ENCODE measurements at regions not wholly inside any gene's neighbourhood (a gene's known extent, or its start where the extent isn't known, plus 50 kb on each side); places are given as distances from the start of the nearest gene placed in this dataset.

DNA sequence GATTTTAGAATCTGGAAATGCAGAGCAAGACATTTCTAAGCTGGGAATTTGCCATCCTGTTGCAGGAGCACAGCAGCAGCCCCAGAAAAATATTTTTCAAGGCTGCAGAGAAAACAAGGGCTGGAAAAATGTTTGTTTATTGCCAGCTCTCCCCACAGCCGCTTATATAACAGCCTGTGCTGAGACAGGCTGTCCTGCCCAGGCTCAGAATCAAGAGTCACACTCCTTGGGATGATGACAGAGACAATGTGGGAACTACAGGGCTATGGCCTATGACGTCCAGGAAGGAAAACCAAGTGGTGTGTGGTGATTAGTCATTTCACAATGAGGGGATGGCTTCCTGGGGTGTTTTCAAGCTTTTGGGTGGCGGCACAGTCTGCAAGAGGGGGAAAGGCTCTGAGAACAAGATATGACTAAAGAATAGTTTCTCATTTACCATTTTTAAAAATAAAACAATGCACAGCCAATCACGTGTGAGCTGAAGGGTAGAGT, 136.3 kb upstream of the SERP2 start:
- TF ChIP-seq, protein P1, sequence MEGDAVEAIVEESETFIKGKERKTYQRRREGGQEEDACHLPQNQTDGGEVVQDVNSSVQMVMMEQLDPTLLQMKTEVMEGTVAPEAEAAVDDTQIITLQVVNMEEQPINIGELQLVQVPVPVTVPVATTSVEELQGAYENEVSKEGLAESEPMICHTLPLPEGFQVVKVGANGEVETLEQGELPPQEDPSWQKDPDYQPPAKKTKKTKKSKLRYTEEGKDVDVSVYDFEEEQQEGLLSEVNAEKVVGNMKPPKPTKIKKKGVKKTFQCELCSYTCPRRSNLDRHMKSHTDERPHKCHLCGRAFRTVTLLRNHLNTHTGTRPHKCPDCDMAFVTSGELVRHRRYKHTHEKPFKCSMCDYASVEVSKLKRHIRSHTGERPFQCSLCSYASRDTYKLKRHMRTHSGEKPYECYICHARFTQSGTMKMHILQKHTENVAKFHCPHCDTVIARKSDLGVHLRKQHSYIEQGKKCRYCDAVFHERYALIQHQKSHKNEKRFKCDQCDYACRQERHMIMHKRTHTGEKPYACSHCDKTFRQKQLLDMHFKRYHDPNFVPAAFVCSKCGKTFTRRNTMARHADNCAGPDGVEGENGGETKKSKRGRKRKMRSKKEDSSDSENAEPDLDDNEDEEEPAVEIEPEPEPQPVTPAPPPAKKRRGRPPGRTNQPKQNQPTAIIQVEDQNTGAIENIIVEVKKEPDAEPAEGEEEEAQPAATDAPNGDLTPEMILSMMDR (conservative IDR thresholded peaks at IDR 0.05; ENCODE audit: low read length): no peak
- TF ChIP-seq EZH2phosphoT487 (IDR thresholded peaks at IDR 0.05; ENCODE audit: borderline replicate concordance, low read depth, low read length): no peak

Measured in OCI-LY7 (cell line).